ENCODE measurements at regions not wholly inside any gene's neighbourhood (a gene's known extent, or its start where the extent isn't known, plus 50 kb on each side); places are given as distances from the start of the nearest gene placed in this dataset.
A peak's percentile ranks its signal among the peaks of the same experiment; 100 is the strongest.

- H3K27me3 Mint-ChIP-seq = no peaks in the 10 kb centered on the region
- no peak for DNase-seq (ENCODE audit: extremely low spot score, unreplicated experiment)
- H3K9me3 Mint-ChIP-seq = peaks cover 4% of the 10 kb centered on the region
- no peaks in the 10 kb centered on the region for H3K36me3 Mint-ChIP-seq
- no peak overlapping the region for H3K27ac Mint-ChIP-seq
- H3K4me3 Mint-ChIP-seq = no peak overlapping the region
- no peak for TF ChIP-seq CTCF (conservative IDR thresholded peaks at IDR 0.05)
- H3K4me1 Mint-ChIP-seq (ENCODE audit: unreplicated experiment) = peaks cover 17% of the 10 kb centered on the region
These were observed 55.7 kb downstream of the RTL6 start for GRCh38 chr22:44442186-44442815.

- Mint-ChIP-seq H3K36me3 (no peaks in the 10 kb centered on the region), H3K27ac (no peak overlapping the region), H3K4me1 (ENCODE audit: unreplicated experiment) (peaks cover 21% of the 10 kb centered on the region), H3K4me3 (no peak overlapping the region), H3K9me3 (peaks cover 3% of the 10 kb centered on the region), H3K27me3 (no peaks in the 10 kb centered on the region)
- no peak for DNase-seq (ENCODE audit: extremely low spot score, unreplicated experiment)
- TF ChIP-seq CTCF (conservative IDR thresholded peaks at IDR 0.05) = no peak
These were observed 56.4 kb downstream of the RTL6 start for GRCh38 chr22:44441401-44442185.

GRCh38 chr22:44440224-44441160, 57.5 kb downstream of the RTL6 start:
- no peaks in the 10 kb centered on the region for H3K27me3 Mint-ChIP-seq
- no peaks in the 10 kb centered on the region for H3K9me3 Mint-ChIP-seq
- peaks cover 22% of the 10 kb centered on the region for H3K4me1 Mint-ChIP-seq (ENCODE audit: unreplicated experiment)
- no peaks in the 10 kb centered on the region for H3K36me3 Mint-ChIP-seq
- no peak for DNase-seq (ENCODE audit: extremely low spot score, unreplicated experiment)
- TF ChIP-seq CTCF (conservative IDR thresholded peaks at IDR 0.05) = no peak
- H3K27ac Mint-ChIP-seq = peak overlapping the region; percentile 50
- no peak overlapping the region for H3K4me3 Mint-ChIP-seq

- Mint-ChIP-seq H3K4me3 (no peak overlapping the region), H3K36me3 (no peaks in the 10 kb centered on the region), H3K27me3 (no peaks in the 10 kb centered on the region), H3K9me3 (no peaks in the 10 kb centered on the region), H3K4me1 (ENCODE audit: unreplicated experiment) (peaks cover 22% of the 10 kb centered on the region), H3K27ac (peak overlapping the region; percentile 50)
- no peak for DNase-seq (ENCODE audit: extremely low spot score, unreplicated experiment)
- no peak for TF ChIP-seq CTCF (conservative IDR thresholded peaks at IDR 0.05)
These were observed 58.4 kb downstream of the RTL6 start for GRCh38 chr22:44439356-44440223.

Data from type B pancreatic cell (in vitro differentiated cells).